Thyroid gland (tissue), 4 donors: ENCODE measurements at regions not wholly inside any gene's neighbourhood (a gene's known extent, or its start where the extent isn't known, plus 50 kb on each side); places are given as distances from the start of the nearest gene placed in this dataset.

ENCODE experiments used
- CTCF ChIP-seq, 6 experiments: fragments of 200-600 bp in 3 of 6; fragments of 450-650 bp in 3 of 6; sonication (generic) in 3 of 6; IDR thresholded peaks; one replicate each; pipeline ENCODE4 v1.5.1; 2016 to 2019; ENCODE audit warnings: antibody characterized with exemption in 6 of 6, mild to moderate bottlenecking in 2 of 6, inconsistent platforms in 1 of 6, moderate library complexity in 1 of 6
- POLR2A ChIP-seq, 2 donors: fragments of 450-650 bp; IDR thresholded peaks; one replicate each; pipeline ENCODE4 v1.6.1; 2017; ENCODE audit warnings: antibody characterized with exemption in 2 of 2, mild to moderate bottlenecking in 2 of 2, moderate library complexity in 1 of 2

- no peak for TF ChIP-seq CTCF (IDR thresholded peaks at IDR 0.05)
- TF ChIP-seq POLR2A (IDR thresholded peaks at IDR 0.05), result no peak
Measured at GRCh38 chr4:171573181-171573580, 240.0 kb upstream of the GALNTL6 start.
